ENCODE measurements at regions not wholly inside any gene's neighbourhood (a gene's known extent, or its start where the extent isn't known, plus 50 kb on each side); places are given as distances from the start of the nearest gene placed in this dataset.

GRCh38 chr15:70395164-70395563 is 297.4 kb upstream of the TLE3 start:
- no peaks in the 10 kb centered on the region for H4K20me1 ChIP-seq (ENCODE audit: insufficient read depth)
- H3K9me2 ChIP-seq (ENCODE audit: insufficient read depth): no peaks in the 10 kb centered on the region
- H3K4me3 ChIP-seq (replicated peaks in 1 of 2; ENCODE audit: low read depth in 1 of 2, low read length in 2 of 2): no peak overlapping the region
- POLR2A ChIA-PET: no interaction called here
- H3K79me2 ChIP-seq (ENCODE audit: insufficient read depth, low read length): no peaks in the 10 kb centered on the region
- RAD21 ChIA-PET (ENCODE audit: low non-redundant PET in 1 of 2, low total read pairs in 2 of 2, uncharacterized antibody in 2 of 2, unreplicated experiment in 2 of 2): no interaction called here
- TF ChIP-seq JUND (IDR thresholded peaks at IDR 0.05): no peak
- TF ChIP-seq, protein P1, sequence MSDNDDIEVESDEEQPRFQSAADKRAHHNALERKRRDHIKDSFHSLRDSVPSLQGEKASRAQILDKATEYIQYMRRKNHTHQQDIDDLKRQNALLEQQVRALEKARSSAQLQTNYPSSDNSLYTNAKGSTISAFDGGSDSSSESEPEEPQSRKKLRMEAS (IDR thresholded peaks at IDR 0.05): no peak
- no peak for TF ChIP-seq TCF7L2 (IDR thresholded peaks at IDR 0.05; ENCODE audit: borderline replicate concordance, extremely low read depth, insufficient read depth, insufficient read length)
- no peak for TF ChIP-seq SRF (IDR thresholded peaks at IDR 0.05; ENCODE audit: low read depth)
- no peak for TF ChIP-seq EZH2phosphoT487 (IDR thresholded peaks at IDR 0.05; ENCODE audit: borderline replicate concordance)
- TF ChIP-seq POLR2AphosphoS5 (IDR thresholded peaks at IDR 0.05; ENCODE audit: low read depth, low read length): no peak
- no peak for TF ChIP-seq SP1 (IDR thresholded peaks at IDR 0.05; ENCODE audit: low read depth)
- TF ChIP-seq YY1 (IDR thresholded peaks at IDR 0.05; ENCODE audit: extremely low read depth, insufficient replicate concordance, low read depth, low read length): no peak
- TF ChIP-seq ATF3 (IDR thresholded peaks at IDR 0.05): no peak
- no peak for TF ChIP-seq POLR2A (IDR thresholded peaks at IDR 0.05; ENCODE audit: borderline replicate concordance, extremely low read depth, insufficient read depth, insufficient read length)
- no peak for TF ChIP-seq CEBPB (IDR thresholded peaks at IDR 0.05; ENCODE audit: low read depth)
- TF ChIP-seq EZH2 (IDR thresholded peaks at IDR 0.05): no peak
- TF ChIP-seq SIN3A (IDR thresholded peaks at IDR 0.05; ENCODE audit: low read depth): no peak
- CTCF ChIA-PET: no interaction called here
- H3K4me1 ChIP-seq (ENCODE audit: control insufficient read depth in 1 of 2, insufficient read depth in 2 of 2, low read length in 2 of 2): no peaks in the 10 kb centered on the region
- intact Hi-C loops (cut with micrococcal nuclease): no loop called here
- ATAC-seq: no peak
- no peak overlapping the region for H2AFZ ChIP-seq (ENCODE audit: low read depth, low read length, poor library complexity, severe bottlenecking)
- H3K9me3 ChIP-seq (ENCODE audit: control insufficient read depth in 1 of 2, insufficient read depth in 1 of 2, low read depth in 1 of 2, low read length in 2 of 2): no peaks in the 10 kb centered on the region
- BruUV-seq (replicated peaks): no TSS peak
- no peak for DNase-seq (ENCODE audit: low read depth, low spot score)
- no peak overlapping the region for H3K9ac ChIP-seq (ENCODE audit: low read length)
- no peak overlapping the region for H3K27ac ChIP-seq (ENCODE audit: low read depth, low read length)
- no peaks in the 10 kb centered on the region for H3K36me3 ChIP-seq (ENCODE audit: control insufficient read depth in 1 of 2, insufficient read depth in 2 of 2, low read length in 2 of 2)
- H3K4me2 ChIP-seq (ENCODE audit: low read length): no peak overlapping the region
- H3K27me3 ChIP-seq (ENCODE audit: insufficient read depth, low read length): peaks cover 27% of the 10 kb centered on the region; the same call in 1 of the 2 replicates

GRCh38 chr15:70390723-70391122 is 293.0 kb upstream of the TLE3 start:
- ChIA-PET RAD21 (ENCODE audit: low non-redundant PET in 1 of 2, low total read pairs in 2 of 2, uncharacterized antibody in 2 of 2, unreplicated experiment in 2 of 2) (no interaction called here), CTCF (no interaction called here), POLR2A (no interaction called here)
- H4K20me1 ChIP-seq (ENCODE audit: insufficient read depth): no peaks in the 10 kb centered on the region
- intact Hi-C loops (cut with micrococcal nuclease): no loop called here
- DNase-seq (ENCODE audit: low read depth, low spot score): no peak
- no peak for ATAC-seq
- no peaks in the 10 kb centered on the region for H3K36me3 ChIP-seq (ENCODE audit: control insufficient read depth in 1 of 2, insufficient read depth in 2 of 2, low read length in 2 of 2)
- no peaks in the 10 kb centered on the region for H3K9me3 ChIP-seq (ENCODE audit: control insufficient read depth in 1 of 2, insufficient read depth in 1 of 2, low read depth in 1 of 2, low read length in 2 of 2)
- H2AFZ ChIP-seq (ENCODE audit: low read depth, low read length, poor library complexity, severe bottlenecking): no peak overlapping the region
- H3K27me3 ChIP-seq (ENCODE audit: insufficient read depth, low read length): peaks cover 19% of the 10 kb centered on the region; the same call in 1 of the 2 replicates
- no peaks in the 10 kb centered on the region for H3K9me2 ChIP-seq (ENCODE audit: insufficient read depth)
- H3K27ac ChIP-seq (ENCODE audit: low read depth, low read length): no peak overlapping the region
- H3K79me2 ChIP-seq (ENCODE audit: insufficient read depth, low read length): no peaks in the 10 kb centered on the region
- BruUV-seq (replicated peaks): no TSS peak
- H3K4me3 ChIP-seq (replicated peaks in 1 of 2; ENCODE audit: low read depth in 1 of 2, low read length in 2 of 2): no peak overlapping the region
- no peaks in the 10 kb centered on the region for H3K4me1 ChIP-seq (ENCODE audit: control insufficient read depth in 1 of 2, insufficient read depth in 2 of 2, low read length in 2 of 2)
- no peak overlapping the region for H3K4me2 ChIP-seq (ENCODE audit: low read length)
- no peak overlapping the region for H3K9ac ChIP-seq (ENCODE audit: low read length)
- no peak for TF ChIP-seq EZH2 (IDR thresholded peaks at IDR 0.05)
- TF ChIP-seq POLR2A (IDR thresholded peaks at IDR 0.05; ENCODE audit: borderline replicate concordance, extremely low read depth, insufficient read depth, insufficient read length): no peak
- TF ChIP-seq FOSL1 (IDR thresholded peaks at IDR 0.05; ENCODE audit: low read depth): no peak
- TF ChIP-seq RAD21 (IDR thresholded peaks at IDR 0.05; ENCODE audit: low read depth): no peak
- TF ChIP-seq EZH2phosphoT487 (IDR thresholded peaks at IDR 0.05; ENCODE audit: borderline replicate concordance): no peak
- no peak for TF ChIP-seq ZNF274 (IDR thresholded peaks at IDR 0.05; ENCODE audit: low read depth, low read length)
- TF ChIP-seq, protein P2, sequence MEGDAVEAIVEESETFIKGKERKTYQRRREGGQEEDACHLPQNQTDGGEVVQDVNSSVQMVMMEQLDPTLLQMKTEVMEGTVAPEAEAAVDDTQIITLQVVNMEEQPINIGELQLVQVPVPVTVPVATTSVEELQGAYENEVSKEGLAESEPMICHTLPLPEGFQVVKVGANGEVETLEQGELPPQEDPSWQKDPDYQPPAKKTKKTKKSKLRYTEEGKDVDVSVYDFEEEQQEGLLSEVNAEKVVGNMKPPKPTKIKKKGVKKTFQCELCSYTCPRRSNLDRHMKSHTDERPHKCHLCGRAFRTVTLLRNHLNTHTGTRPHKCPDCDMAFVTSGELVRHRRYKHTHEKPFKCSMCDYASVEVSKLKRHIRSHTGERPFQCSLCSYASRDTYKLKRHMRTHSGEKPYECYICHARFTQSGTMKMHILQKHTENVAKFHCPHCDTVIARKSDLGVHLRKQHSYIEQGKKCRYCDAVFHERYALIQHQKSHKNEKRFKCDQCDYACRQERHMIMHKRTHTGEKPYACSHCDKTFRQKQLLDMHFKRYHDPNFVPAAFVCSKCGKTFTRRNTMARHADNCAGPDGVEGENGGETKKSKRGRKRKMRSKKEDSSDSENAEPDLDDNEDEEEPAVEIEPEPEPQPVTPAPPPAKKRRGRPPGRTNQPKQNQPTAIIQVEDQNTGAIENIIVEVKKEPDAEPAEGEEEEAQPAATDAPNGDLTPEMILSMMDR (IDR thresholded peaks at IDR 0.05 in 2 of 3, conservative IDR thresholded peaks at IDR 0.05 in 1 of 3; ENCODE audit: borderline replicate concordance in 1 of 3, insufficient read depth in 1 of 3, low read depth in 2 of 3, low read length in 2 of 3): no peak
- TF ChIP-seq JUND (IDR thresholded peaks at IDR 0.05): no peak
- TF ChIP-seq, protein P1 (IDR thresholded peaks at IDR 0.05): no peak
- no peak for TF ChIP-seq CBX3 (IDR thresholded peaks at IDR 0.05; ENCODE audit: low read depth)
